Pons (tissue), 1 donor: ENCODE measurements at regions not wholly inside any gene's neighbourhood (a gene's known extent, or its start where the extent isn't known, plus 50 kb on each side); places are given as distances from the start of the nearest gene placed in this dataset.
"Not testable (repeated sequence)": the region's sequence is repeated elsewhere in the genome, so short reads cannot be mapped to it uniquely, and the experiment has no call there.

Experiments used
- DNase-seq: peaks from one replicate; pipeline ENCODE4 v3.0.0-alpha.2; 2016; ENCODE audit warnings: low spot score

DNA sequence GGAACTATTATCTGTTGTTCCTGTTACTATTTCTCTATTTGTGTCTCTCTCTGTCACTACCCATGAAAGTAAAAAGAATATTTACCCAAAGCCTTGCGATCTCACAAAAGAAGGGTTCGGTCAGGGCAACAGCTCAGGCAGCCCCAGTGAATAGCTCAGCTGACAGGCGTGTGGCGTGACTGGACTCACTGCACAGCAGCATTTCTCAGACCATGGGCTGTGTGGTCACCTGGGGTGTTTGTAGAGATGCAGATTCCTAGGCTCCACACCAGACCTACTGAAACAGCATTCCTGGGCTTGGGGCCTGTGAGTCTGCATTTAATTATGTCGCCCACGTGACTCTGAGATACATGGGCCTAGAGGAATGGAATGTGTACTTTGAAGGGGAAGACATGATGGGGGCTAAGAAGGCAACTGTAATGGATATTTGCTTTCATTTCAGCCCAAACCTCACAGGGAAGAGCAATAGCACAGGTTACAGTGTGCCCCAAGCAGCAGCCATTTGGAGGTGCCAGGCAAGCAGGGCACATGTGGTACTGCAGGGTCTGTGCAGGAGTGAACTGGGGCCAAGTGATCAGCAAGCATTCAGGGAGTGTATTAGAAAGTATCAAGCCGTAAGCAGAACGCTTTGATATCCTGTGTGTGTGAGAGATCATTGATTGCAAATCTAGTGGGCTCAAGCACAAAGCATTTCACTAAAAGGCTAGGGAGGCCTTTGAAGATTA lies 90.4 kb upstream of the RBMS1 start:
- no peak for DNase-seq

DNA sequence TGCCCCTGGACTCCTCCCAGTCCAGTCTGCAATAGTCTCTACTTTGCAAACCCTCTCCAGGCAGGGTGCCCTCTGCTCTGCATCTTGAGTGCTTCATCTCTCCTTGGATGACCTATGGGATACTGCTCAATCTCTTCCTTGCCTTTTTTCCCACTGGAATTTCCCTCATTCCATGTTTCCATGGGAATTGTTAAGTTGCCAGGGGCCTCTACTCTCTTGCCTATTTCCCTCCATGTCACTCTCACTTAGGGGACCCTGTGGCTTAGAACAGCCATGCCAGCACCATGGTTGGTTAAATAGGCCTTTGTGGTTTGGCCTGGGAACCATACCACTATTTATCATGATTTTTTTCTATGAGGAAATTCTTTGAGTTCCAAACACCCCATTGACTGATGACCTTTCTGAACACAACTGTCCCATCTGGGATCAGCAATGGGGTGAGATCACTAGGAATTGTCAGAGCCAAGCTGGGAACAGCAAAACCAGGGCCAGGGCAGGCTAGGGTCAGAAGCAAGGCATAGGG lies 91.4 kb upstream of the RBMS1 start:
- no peak for DNase-seq

DNA sequence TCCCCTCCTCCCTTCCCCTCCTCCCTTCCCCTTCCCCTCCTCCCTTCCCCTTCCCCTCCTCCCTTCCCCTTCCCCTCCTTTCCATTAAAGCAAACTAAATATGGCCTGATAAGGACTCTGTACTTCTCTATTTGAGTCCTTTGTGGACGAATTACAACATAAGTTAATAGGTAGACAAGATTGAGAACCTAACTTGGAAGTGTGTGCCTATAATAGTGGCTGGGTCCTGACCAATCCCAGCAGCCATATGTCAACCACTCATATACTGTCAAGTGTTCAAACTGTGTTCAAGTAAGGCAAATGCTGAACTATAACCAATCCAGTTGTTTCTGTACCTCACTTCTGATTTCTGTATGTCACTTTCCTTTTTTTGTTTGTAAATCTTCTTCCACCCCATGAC lies 97.1 kb upstream of the RBMS1 start:
- DNase-seq, result no peak

DNA sequence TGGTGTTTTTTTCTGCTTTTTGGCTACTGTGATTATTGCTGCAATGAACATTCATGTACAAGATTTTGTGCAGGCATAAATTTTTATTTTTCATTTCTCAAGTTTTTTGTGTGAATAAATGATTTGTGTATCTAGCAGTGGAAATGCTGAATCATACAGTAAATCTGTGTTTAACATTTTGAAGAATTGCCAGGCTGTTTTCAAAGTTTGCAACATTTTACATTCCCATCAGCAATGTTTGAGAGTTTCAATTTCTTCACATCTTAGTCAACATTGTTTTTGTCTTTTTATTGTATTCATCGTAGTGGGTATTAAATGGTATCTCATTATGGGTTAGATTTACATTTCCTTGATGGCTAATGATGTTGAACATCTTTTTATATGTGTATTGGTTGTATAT lies 98.8 kb upstream of the RBMS1 start:
- no peak for DNase-seq

DNA sequence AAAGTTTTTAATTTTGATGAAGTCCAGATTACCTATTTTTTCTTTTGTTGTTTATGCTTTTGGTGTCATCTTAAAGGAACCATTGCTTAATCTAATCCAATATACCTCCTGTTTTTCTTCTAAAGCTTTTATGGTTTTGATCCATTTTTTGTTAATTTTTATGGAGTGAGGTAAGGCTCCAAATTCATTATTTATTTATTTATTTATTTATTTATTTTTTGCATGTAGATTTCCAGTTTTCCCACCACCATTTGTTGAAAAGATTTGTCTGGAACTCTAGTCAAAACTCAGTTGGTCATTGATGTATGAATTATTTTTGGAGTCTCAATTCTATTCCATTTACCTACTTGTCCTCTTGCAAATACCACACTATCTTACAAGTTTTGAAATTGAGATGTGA lies 99.4 kb upstream of the RBMS1 start:
- no peak for DNase-seq

DNA sequence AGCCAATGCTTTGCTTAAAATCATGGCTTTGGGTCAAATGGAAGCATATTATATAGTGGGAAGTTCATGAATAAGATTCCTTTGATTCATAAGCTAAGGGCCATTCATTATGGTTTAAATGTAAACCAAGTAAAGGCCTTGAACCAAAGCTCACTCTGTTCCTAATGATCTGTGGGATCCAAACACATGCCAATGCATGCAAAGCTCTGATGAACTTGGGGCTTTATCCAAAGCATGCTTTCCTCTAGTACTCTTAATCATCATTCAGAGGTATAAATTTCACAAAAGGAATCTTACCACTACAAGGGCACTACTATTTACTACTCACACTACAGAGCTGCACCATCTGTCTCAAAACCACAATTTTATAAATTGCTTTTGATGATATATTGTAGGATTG lies 102.8 kb upstream of the RBMS1 start:
- DNase-seq, result no peak

DNA sequence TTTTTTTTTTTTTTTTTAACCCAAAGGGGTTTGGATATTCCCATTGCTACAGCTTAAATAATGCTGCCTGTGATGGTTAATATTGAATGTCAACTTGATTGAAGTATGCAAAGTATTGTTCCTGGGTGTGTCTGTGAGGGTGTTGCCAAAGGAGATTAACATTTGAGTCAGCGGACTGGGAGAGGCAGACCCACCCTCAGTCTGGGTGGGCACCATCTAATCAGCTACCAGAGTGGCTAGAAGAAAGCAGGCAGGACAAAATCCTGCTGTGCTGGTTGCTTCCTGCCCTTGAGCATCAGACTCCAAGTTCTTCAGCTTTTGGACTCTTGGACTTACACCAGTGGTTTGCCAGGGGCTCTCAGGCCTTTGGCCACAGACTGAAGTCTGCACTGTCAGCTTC lies 106.8 kb upstream of the RBMS1 start:
- not testable (repeated sequence) for DNase-seq

DNA sequence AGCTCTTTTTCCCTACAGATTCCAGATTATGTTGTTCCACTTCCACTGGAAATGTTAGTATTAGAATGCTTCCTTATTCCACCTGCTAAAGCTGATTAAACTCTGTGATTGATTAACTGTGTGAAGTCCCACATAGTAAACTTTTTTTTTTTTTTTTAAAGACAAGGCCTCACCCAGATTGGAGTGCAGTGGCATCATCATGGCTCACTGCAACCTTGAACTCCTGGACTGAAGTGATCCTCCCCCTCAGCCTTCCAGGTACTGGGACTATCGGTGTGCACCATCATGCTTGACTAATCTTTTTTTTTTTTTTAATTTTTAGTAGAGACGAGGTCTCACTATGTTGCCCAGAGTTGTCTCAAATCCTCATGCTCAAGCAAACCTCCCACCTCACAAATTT lies 108.5 kb upstream of the RBMS1 start:
- no peak for DNase-seq

DNA sequence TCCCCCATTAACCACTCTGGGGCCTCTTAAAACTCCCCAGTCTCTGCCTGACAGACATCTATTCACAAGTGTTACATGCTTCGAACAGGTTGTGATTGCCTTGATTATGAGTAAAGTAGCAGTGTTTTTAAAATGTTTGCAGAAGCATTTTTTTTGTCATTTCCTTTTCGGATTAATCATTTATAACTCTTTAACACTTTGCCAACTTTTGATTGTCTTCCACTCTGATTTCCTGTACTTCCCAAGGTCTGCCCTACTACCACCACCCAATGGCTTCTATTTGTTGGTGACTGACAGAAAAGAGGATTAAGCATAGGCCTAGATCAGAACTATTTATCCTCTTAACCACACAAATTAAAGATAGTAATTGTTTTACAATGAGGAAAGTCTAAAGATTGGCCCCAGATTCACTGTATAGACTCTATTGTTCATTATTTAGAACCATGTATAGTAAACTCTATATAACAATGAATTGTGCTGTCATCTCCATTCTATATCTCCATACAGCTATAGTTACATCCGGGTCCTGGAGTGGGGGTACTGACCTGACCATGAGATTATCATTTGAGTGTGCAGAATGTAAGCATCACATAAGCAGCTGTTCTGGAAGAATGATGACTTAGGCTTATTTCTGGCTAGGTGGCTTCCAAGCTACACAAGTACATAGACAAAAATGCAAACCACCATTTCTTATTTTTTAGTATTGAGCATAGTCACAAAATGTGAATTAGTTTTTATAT lies 110.3 kb upstream of the RBMS1 start:
- no peak for DNase-seq

DNA sequence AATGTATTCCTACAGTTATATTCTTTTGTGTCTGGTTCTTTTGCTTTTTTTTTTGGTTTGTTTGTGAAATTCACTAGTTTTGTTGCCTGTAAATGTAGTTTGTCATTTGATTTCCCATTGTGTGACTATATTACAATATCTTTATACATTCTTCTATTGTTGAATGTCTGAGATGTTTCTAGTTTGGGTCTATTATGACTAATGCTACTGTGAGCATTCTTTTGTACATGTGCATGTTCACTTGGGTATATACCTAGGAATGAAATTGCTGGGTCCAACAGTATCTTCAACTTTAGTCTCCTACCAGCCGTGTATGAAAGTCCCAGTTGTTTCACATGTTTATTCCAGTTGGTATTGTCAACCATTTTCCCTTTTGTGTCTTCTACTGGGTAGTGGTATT lies 112.7 kb upstream of the RBMS1 start:
- DNase-seq, result no peak

DNA sequence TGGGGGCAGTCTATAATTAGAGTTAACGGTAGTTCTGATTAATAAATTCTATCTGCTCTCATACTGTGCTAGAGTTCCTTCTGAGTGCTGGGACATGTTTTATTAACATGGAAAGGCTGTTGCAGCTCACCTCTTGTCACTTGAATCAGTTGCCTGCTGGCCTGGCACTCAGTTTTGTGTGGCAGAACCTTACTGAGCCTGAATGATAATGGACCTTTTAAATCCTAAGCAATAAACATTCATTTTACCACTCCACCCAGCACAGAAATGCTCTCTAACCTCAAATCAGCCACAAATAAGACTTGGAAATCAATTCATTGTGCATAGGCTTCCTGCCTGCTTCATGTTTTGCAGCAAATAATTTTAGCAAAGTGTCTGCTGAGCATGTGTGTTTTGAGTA lies 115.0 kb upstream of the RBMS1 start:
- no peak for DNase-seq

DNA sequence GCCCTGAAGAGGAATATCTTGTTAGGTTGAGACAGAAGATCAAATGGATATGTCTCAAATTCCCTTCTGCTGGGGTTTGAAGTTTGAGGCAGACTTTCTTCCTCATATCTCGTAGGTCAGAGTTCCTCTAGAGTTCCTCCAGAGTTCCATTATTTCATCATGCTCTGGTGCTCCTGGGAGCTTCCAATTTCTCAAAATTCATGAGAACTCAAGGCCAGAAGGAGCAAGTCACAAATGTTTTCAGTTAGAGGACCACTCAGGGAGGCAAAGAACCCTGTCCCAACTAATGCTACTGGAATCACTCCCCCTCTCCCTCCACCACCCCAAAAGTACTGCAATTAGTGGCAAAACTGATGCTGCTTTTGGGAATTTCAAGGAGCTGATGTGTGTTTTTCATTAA lies 115.7 kb upstream of the RBMS1 start:
- no peak for DNase-seq

DNA sequence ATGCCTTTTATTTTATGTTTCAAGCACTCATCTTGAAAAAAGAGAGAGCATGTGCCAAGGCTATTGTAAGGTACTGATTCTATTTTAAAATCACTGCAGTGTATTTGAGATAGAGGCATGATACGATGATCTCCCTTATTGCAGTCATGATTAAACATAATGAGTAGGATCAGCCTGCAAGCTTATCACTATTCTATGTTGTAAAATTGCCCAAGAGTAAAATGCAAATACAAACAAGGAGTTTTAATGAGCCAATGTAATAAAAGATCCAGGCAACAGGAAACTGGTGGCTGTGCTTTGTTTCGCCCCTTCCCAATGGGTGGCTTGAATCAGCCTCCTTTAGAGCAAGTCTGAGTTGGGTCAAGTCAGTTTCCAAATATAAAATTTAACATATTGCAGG lies 116.4 kb upstream of the RBMS1 start:
- DNase-seq, result no peak

DNA sequence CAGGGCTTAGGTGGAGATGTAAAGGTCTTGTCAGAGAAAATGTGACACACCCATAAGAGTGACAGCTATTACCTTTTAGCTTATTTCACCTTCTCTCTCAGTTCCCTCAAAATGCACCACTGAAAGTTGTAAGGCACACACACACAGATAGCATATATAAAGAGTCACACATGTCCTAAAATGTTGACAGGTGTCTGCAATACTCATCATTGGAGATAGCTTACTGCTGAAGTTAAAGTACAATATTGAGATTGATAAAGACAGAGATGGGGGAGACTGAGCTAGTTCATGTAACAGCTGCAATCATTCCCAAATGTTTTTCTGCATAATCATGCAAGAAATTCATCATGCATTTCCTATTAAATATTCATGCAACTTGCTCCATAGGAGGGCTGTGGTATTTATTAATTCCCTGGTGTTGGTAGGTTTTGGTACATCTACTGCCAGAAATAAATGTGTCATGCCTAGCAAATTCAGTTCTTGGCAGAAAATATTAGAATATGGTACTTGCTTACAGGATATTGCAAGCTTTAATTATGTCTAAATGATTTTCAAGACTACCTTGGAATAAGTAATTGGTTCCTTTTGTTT lies 118.8 kb upstream of the RBMS1 start:
- DNase-seq, result no peak

DNA sequence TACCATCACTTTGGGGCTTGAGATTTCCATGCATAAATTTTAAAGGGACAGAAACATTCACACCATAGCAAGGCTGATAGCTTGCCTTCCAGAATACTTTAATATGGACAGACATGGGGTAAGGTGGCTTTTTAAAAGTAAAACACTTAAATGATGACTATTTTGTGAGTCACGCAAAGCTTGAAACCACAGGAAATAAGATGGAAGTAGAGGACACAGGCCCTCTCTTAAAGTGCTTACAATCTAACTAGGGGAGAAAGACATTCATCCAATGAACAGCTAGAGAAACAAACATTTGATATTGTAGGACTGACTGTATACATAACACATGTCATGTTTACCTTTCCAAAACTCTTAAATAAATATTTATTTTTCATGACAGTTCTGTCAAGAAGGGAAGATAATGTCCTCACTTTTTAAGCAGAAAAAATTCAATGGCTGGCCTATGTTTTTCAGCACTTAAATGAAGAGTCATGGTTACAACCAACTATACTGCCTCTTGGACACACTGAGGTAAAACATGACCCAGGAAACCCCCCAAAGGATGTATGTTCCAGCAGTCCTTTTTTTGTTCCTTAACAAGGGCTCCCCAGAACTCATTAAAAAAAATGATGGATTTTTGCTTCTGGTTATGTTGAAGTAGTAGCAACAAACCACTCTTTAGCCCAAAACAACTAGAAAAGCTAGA lies 120.0 kb upstream of the RBMS1 start:
- DNase-seq, result no peak

DNA sequence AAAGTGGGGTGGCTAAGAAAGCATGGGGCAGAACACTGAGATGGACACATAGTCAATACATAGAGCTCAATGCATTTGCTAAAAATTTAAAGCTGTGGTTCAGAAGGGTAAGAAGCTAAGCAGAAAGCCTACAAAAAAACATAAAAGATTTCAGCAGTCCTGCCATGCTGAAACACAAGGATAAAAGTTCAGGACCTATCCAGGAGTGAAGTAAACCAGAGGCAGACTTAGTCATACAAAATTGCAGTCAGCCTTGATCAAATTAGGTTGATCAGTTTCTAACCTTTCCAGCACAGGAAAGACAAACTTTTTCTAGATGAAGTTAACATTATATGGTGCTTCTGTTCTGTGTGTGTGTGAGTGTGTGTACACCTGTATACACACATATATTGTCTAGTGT lies 120.8 kb upstream of the RBMS1 start:
- DNase-seq, result no peak

DNA sequence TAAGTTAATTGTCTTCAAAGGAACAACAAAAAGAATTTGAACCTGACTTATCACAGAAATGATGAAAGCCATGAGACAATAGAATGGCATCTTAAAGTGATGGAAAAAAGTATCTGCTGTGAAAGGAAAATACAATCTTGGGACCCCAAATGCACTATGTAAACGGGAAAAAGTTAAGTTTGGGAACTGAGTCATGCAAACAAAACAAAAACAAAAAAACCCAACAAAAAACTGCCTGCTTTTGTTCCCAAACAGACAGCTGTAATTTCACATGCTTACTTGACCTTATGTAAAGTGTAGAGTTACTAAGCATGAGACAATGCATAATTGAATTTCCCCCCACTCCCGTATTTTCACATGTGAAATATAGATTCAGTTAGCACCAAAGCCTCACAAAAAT lies 122.1 kb upstream of the RBMS1 start:
- no peak for DNase-seq

DNA sequence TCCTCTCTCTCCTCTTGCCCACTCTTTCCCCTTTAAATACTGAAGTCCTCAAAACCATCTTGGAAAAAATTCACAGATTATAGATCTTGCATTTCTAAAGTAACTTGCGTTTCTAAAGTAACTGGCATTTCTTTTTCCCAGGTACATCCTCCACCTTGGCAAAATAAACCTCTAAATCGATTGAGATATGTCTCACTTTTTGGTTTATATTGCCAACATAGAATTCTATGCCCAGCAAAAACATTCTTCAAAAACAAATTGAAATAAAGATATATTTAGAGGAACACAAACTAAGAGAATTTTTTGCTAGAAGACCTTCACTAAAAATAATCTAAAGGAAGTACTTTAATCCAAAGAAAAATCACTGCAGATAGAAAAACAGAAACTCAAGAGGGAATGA lies 122.5 kb upstream of the RBMS1 start:
- no peak for DNase-seq

DNA sequence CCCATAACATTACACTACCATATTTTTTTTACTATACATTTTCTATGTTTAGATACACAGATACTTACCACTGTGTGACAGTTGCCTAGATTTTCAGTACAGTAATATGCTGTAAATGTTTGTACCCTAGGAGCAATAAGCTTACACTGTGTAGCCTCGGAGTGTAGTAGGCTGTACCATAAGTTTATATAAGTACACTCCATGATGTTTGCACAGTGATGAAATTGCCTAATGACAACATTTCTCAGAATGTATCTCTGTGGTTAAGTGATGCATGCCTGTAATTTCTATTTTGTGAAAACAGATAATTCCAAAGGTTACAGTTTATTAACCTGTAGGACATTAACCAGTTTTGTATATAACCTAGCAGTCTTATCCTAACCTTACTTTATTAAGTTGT lies 128.1 kb upstream of the RBMS1 start:
- DNase-seq, result no peak

DNA sequence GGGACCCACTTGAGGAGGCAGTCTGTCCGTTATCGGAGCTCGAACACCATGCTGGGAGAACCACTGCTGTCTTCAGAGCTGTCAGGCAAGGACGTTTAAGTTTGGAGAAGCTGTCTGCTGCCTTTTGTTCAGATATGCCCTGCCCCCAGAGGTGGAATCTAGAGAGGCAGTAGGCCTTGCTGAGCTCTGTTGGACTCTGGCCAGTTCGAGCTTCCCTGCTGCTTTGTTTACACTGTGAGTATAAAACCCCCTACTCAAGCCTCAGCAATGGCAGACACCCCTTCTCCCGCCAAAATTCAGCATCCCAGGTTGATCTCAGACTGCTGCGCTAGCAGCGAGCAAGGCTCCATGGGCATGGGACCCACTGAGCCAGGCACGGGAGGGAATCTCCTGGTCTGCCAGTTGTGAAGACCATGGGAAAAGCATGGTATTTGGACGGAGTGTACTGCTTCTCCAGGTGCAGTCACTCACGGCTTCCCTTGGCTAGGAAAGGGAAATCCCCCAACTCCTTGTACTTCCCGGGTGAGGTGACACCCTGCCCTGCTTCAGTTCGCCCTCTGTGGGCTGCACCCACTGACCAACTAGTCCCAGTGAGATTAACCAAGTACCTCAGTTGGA lies 134.5 kb upstream of the RBMS1 start:
- not testable (repeated sequence) for DNase-seq

DNA sequence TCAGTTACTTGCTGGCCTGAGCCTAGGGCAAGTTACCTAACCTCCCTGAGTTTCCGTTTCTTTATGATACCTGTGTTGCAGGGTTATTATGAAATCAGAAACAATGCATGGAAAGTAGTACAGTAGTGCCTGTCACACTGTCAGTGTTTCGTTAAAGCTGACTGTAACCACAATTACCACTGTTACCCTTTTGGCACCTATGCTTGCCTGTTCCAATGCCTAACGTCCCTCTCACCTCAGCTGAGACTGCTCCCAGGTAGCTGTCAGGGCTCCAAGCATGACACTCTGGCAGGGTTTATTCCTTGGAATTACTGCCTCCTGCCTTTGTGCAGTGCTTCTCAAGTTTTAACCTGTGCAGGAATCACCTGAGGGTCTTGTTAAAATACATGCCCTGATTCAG lies 135.2 kb upstream of the RBMS1 start:
- DNase-seq, result no peak
